K562 (cell line): ENCODE measurements at regions not wholly inside any gene's neighbourhood (a gene's known extent, or its start where the extent isn't known, plus 50 kb on each side); places are given as distances from the start of the nearest gene placed in this dataset.

Source experiments
- ATAC-seq: fragments of 200-7000 bp; cut with Tn5 transposase; 3 replicates; pipeline ENCODE4 v1.9.1; 2020; ENCODE audit warnings: moderate library complexity
- BruUV-seq: library from RNA; stranded (reverse); fragments of 400-500 nt; replicated peaks from 2 replicates; lab custom pipeline; 2021; lab: Mats Ljungman, UMichigan
- CTCF ChIA-PET: fragments of 300-600 bp; formaldehyde crosslinking; extraction: SDS; loops from one replicate; lab custom pipeline; 2021; ENCODE audit warnings: low intra/inter-chr PET ratio; lab: Yijun Ruan, JAX
- POLR2A ChIA-PET: fragments of 300-600, 350-650 bp; sonication (Branson Sonifier 250); formaldehyde crosslinking; extraction: SDS; loops from one replicate; lab custom pipeline; 2021; ENCODE audit warnings: antibody characterized with exemption, inconsistent platforms; lab: Yijun Ruan, JAX
- DNase-seq, 4 experiments: peaks; one replicate each; pipeline versions ENCODE4 v3.0.0 to v3.0.0-alpha.2; 2011 to 2018; ENCODE audit warnings: low spot score in 3 of 4, mixed read lengths in 3 of 4; ENCODE audit errors: extremely low read depth in 1 of 4
- FAIRE-seq: peaks from 2 replicates; lab custom pipeline; 2011; peaks lifted over from hg19 to GRCh38; lab: Jason Lieb, UNC
- H2AFZ ChIP-seq: 2 replicates; pipeline ENCODE4 v1.6.0; 2011; ENCODE audit warnings: low read depth, low read length, control low read depth, inconsistent platforms
- H3K27ac ChIP-seq: fragments of 200-600 bp; 3 replicates; pipeline ENCODE4 v1.8.0; 2011; ENCODE audit warnings: low read depth, mild to moderate bottlenecking, control low read depth, inconsistent platforms, low read length, moderate library complexity, mixed read lengths; ENCODE audit errors: extremely low read depth
- H3K27me3 ChIP-seq, 2 experiments: fragments of 300-600 bp in 1 of 2; 2 replicates in 1 of 2; 3 replicates in 1 of 2; pipeline versions ENCODE4 v1.6.0 to v1.8.0; 2011; ENCODE audit warnings: inconsistent platforms in 2 of 2, low read length in 2 of 2, mild to moderate bottlenecking in 1 of 2, mixed read lengths in 1 of 2, moderate library complexity in 1 of 2; ENCODE audit not compliant: control insufficient read depth in 2 of 2, insufficient read depth in 2 of 2
- H3K36me3 ChIP-seq: fragments of 300-600 bp; 3 replicates; pipeline ENCODE4 v1.8.0; 2011; ENCODE audit warnings: mild to moderate bottlenecking, low read length, inconsistent platforms; ENCODE audit not compliant: control insufficient read depth, insufficient read depth
- H3K4me1 ChIP-seq, 2 experiments: fragments of 200-600 bp in 1 of 2; replicated peaks in 1 of 2; 2 replicates in 1 of 2; 3 replicates in 1 of 2; pipeline versions ENCODE4 v1.5.1 to v1.8.0; 2011; ENCODE audit warnings: inconsistent platforms in 2 of 2, low read length in 2 of 2, mild to moderate bottlenecking in 1 of 2, mixed read lengths in 1 of 2, moderate library complexity in 1 of 2; ENCODE audit not compliant: control insufficient read depth in 2 of 2, insufficient read depth in 2 of 2
- H3K4me2 ChIP-seq: 2 replicates; pipeline ENCODE4 v1.6.1; 2011; ENCODE audit warnings: low read length, control low read depth, inconsistent platforms, mixed read lengths; ENCODE audit not compliant: insufficient read depth
- H3K4me3 ChIP-seq: fragments of 200-600 bp; sonication (generic), shearing (Covaris generic); 2 replicates; pipeline ENCODE4 v1.5.1; 2016; ENCODE audit warnings: control low read depth, inconsistent platforms
- H3K79me2 ChIP-seq: fragments of 200-600 bp; 3 replicates; pipeline ENCODE4 v1.8.0; 2011; ENCODE audit warnings: low read length, inconsistent platforms; ENCODE audit not compliant: control insufficient read depth, insufficient read depth
- H3K9ac ChIP-seq, 2 experiments: 2 replicates each; pipeline versions ENCODE4 v1.6.0 to v1.6.1; 2011; ENCODE audit warnings: low read depth in 2 of 2, low read length in 2 of 2, control low read depth in 1 of 2, inconsistent platforms in 1 of 2, mild to moderate bottlenecking in 1 of 2, mixed read lengths in 1 of 2; ENCODE audit not compliant: insufficient read depth in 1 of 2
- H3K9me1 ChIP-seq: one replicate; pipeline ENCODE4 v1.6.0; 2011; ENCODE audit warnings: inconsistent platforms, mild to moderate bottlenecking, low read length, moderate library complexity; ENCODE audit not compliant: control insufficient read depth, insufficient read depth
- H3K9me3 ChIP-seq: replicated peaks from 2 replicates; pipeline ENCODE4 v1.5.1; 2011; ENCODE audit warnings: low read depth, low read length, inconsistent platforms; ENCODE audit not compliant: control insufficient read depth, insufficient read depth
- H4K20me1 ChIP-seq: replicated peaks from 2 replicates; pipeline ENCODE4 v1.6.1; 2011; ENCODE audit warnings: low read length, inconsistent platforms, mixed read lengths; ENCODE audit not compliant: control insufficient read depth, insufficient read depth
- ARID3B ChIP-seq: fragments of 250-450 bp; sonication (Bioruptor Pico); IDR thresholded peaks from 2 replicates; pipeline ENCODE4 v1.4.0; 2020; ENCODE audit warnings: borderline replicate concordance
- HDAC6 ChIP-seq: IDR thresholded peaks from 2 replicates; pipeline ENCODE4 v1.6.1; 2012; ENCODE audit warnings: low read depth, mild to moderate bottlenecking, control low read depth, inconsistent platforms, low read length, moderate library complexity
- HMBOX1 ChIP-seq: sonication (generic); IDR thresholded peaks from 2 replicates; pipeline ENCODE4 v1.6.1; 2016
- HMG20A ChIP-seq: fragments of 450-650 bp; formaldehyde crosslinking; conservative IDR thresholded peaks from 2 replicates; pipeline ENCODE4 v1.4.0; 2020; ENCODE audit warnings: mild to moderate bottlenecking, mixed read lengths
- MCM3 ChIP-seq: fragments of 450-650 bp; IDR thresholded peaks from 2 replicates; pipeline ENCODE4 v1.6.1; 2016
- PTBP1 ChIP-seq: fragments of 200-400 bp; formaldehyde crosslinking; IDR thresholded peaks from 2 replicates; pipeline ENCODE4 v1.6.1; 2017; ENCODE audit warnings: low read depth, low read length
- RFX1 ChIP-seq: fragments of 450-650 bp; IDR thresholded peaks from 2 replicates; pipeline ENCODE4 v1.6.1; 2016; ENCODE audit warnings: mild to moderate bottlenecking, moderate library complexity
- TARDBP ChIP-seq: fragments of 450-650 bp; IDR thresholded peaks from 2 replicates; pipeline ENCODE4 v1.6.1; 2016
- ZNF766 ChIP-seq: fragments of 200-800 bp; sonication (Bioruptor generic); conservative IDR thresholded peaks from 2 replicates; pipeline ENCODE4 v1.6.1; 2016; ENCODE audit warnings: missing genetic modification characterization, missing compliant biosample characterization
- WGBS: fragments of 100-300 bp; shearing (Covaris generic); methylation state at CpG from one replicate; pipeline ENCODE4 v1.1.6; 2016; ENCODE audit warnings: low coverage, mixed read lengths; ENCODE audit not compliant: insufficient coverage; ENCODE audit errors: missing lambda C conversion rate; 5-methylcytosine and 5-hydroxymethylcytosine counted together
- in situ Hi-C: fragments of 300-500 bp; cut with MboI; formaldehyde crosslinking; loops from 4 replicates; pipeline ENCODE4 v1.15.0; 2018; ENCODE audit warnings: inconsistent platforms, mixed read lengths
- intact Hi-C: fragments of 100-400 bp; cut with micrococcal nuclease; formaldehyde crosslinking; loops from 2 replicates; pipeline ENCODE4 v1.14.2; 2022

GRCh38 chr2:234285541-234285940, 211.3 kb downstream of the ARL4C start:
- intact Hi-C loops = loop anchor here (5.0 kb wide), 2 partner anchors 122 to 217 kb away; no protein-coding TSS in a partner anchor

More at GRCh38 chr2:234285541-234285940, 211.3 kb downstream of the ARL4C start:
- POLR2A ChIA-PET = no interaction called here
- ATAC-seq (no peak), FAIRE-seq (no peak), DNase-seq (no peak)
- Histone ChIP-seq H3K4me2 (no peak overlapping the region), H3K4me3 (no peak overlapping the region), H3K79me2 (no peaks in the 10 kb centered on the region), H2AFZ (no peak overlapping the region), H4K20me1 (no peaks in the 10 kb centered on the region), H3K36me3 (no peaks in the 10 kb centered on the region), H3K9me1 (peaks cover 3% of the 10 kb centered on the region), H3K27me3 (no peaks in the 10 kb centered on the region), H3K27ac (no peak overlapping the region), H3K9ac (no peak overlapping the region), H3K9me3 (no peaks in the 10 kb centered on the region), H3K4me1 (no peaks in the 10 kb centered on the region; a peak in 1 of 5 replicates)
- no peak for TF ChIP-seq MCM3
- TF ChIP-seq PTBP1 = no peak
- TF ChIP-seq TARDBP = no peak
- TF ChIP-seq HMBOX1 = no peak
- TF ChIP-seq RFX1 = no peak
- TF ChIP-seq HMG20A (CRISPR knock-in tag) = no peak
- TF ChIP-seq ZNF766 = no peak
- no peak for TF ChIP-seq HDAC6
- TF ChIP-seq ARID3B (CRISPR knock-in tag) = no peak
- CTCF ChIA-PET = no interaction called here
- 0% methylated on average over 1 of the region's 1 CpG for WGBS
- in situ Hi-C loops = no loop called here
- BruUV-seq = no TSS peak
